EL (cell line): ENCODE measurements at regions not wholly inside any gene's neighbourhood (a gene's known extent, or its start where the extent isn't known, plus 50 kb on each side); places are given as distances from the start of the nearest gene placed in this dataset.

ENCODE experiments used
- DNase-seq: peaks from one replicate; pipeline ENCODE4 v3.0.0-alpha.2; 2016

GRCh38 chr13:107907065-107907805 lies 308.1 kb downstream of the LIG4 start:
- no peak for DNase-seq

GRCh38 chr13:107906131-107906530 lies 309.2 kb downstream of the LIG4 start:
- DNase-seq = no peak

- DNase-seq = no peak
Observed at GRCh38 chr13:107901996-107902562, 313.3 kb downstream of the LIG4 start.

- no peak for DNase-seq
Observed at GRCh38 chr13:107901230-107901629, 314.1 kb downstream of the LIG4 start.

GRCh38 chr13:107900775-107901174 lies 314.6 kb downstream of the LIG4 start:
- DNase-seq = no peak

GRCh38 chr13:107886118-107886517 lies 329.2 kb downstream of the LIG4 start:
- no peak for DNase-seq

- no peak for DNase-seq
Observed at GRCh38 chr13:107884564-107884963, 330.8 kb downstream of the LIG4 start.

GRCh38 chr13:107883561-107884175 lies 331.7 kb downstream of the LIG4 start:
- no peak for DNase-seq

- no peak for DNase-seq
Observed at GRCh38 chr13:107882708-107883560, 332.4 kb downstream of the LIG4 start.

GRCh38 chr13:107881362-107881761 lies 334.0 kb downstream of the LIG4 start:
- DNase-seq = no peak

- DNase-seq = no peak
Observed at GRCh38 chr13:107874456-107874855, 340.9 kb downstream of the LIG4 start.

GRCh38 chr13:107873926-107874325 lies 341.4 kb downstream of the LIG4 start:
- DNase-seq = no peak

GRCh38 chr13:107870400-107870799 lies 344.9 kb downstream of the LIG4 start:
- DNase-seq = no peak

GRCh38 chr13:107867701-107868661 lies 347.4 kb downstream of the LIG4 start:
- DNase-seq = no peak

GRCh38 chr13:107866941-107867623 lies 348.3 kb downstream of the LIG4 start:
- no peak for DNase-seq

GRCh38 chr13:107866032-107866940 lies 349.1 kb downstream of the LIG4 start:
- no peak for DNase-seq

- no peak for DNase-seq
Observed at GRCh38 chr13:107865643-107866031, 349.7 kb downstream of the LIG4 start.

GRCh38 chr13:107865318-107865575 lies 350.1 kb downstream of the LIG4 start:
- no peak for DNase-seq

GRCh38 chr13:107864543-107865317 lies 350.6 kb downstream of the LIG4 start:
- DNase-seq = no peak

GRCh38 chr13:107860284-107860683 lies 355.1 kb downstream of the LIG4 start:
- no peak for DNase-seq
